ENCODE measurements at regions not wholly inside any gene's neighbourhood (a gene's known extent, or its start where the extent isn't known, plus 50 kb on each side); places are given as distances from the start of the nearest gene placed in this dataset.
A peak's percentile ranks its signal among the peaks of the same experiment; 100 is the strongest.

DNA sequence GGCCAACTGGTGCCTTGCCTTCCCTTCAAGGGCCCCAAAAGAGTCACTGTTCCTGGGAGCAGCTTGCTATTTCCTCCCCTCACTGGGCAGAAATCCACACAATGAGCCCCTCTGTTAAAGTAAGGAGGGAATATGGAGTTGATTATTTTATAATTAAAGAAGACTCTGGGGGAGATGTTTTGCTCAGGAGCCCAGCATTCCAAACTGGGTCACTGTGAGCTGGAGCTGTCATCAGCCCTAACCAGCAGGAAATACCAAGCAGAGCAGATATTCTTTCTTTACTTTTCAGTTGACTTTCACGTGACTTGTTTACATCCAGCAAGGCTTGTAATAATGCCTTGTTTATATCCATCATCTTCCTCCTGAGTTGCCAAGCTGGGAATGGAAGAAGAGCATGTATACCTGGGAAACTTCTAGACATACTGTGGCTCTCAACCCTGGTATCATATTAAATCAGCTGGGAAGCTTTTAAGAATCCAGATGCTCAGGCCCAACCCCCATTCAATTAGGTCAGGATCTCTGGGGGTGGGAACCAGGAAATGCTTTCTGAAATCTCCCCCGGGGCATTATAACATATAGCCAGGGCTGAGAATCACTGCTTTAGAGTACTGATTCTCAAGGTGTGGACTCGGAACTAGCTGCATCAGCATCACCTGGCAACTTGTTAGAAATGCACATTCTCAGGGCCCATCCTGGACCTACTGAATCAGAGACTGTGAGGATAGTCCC is 175.6 kb upstream of the MYLIP start:
- Histone ChIP-seq H3K27me3 (ENCODE audit: insufficient read depth) (no peaks in the 10 kb centered on the region), H3K79me2 (replicated peaks; ENCODE audit: insufficient read depth) (no peaks in the 10 kb centered on the region), H4K20me1 (replicated peaks; ENCODE audit: insufficient read depth) (no peaks in the 10 kb centered on the region), H3K9me2 (ENCODE audit: insufficient read depth) (peaks cover 3% of the 10 kb centered on the region; the same call in 1 of the 2 replicates), H3K4me2 (peak overlapping the region; percentile 63), H2AFZ (0 out of 2 replicates have a peak overlapping the region, but pooled peaks have one; percentile 29), H3K4me3 (no peak overlapping the region), H3K27ac (ENCODE audit: low read depth) (0 out of 2 replicates have a peak overlapping the region, but pooled peaks have one; percentile 34), H3F3A (replicated peaks; ENCODE audit: low read depth) (no peaks in the 10 kb centered on the region), H3K36me3 (ENCODE audit: insufficient read depth) (no peaks in the 10 kb centered on the region), H3K4me1 (ENCODE audit: insufficient read depth) (peaks cover 35% of the 10 kb centered on the region)
- H3K27ac Mint-ChIP-seq: no peak overlapping the region
- H3K36me3 Mint-ChIP-seq (ENCODE audit: low read depth): no peaks in the 10 kb centered on the region
- H3K4me1 Mint-ChIP-seq: peaks cover 49% of the 10 kb centered on the region
- no peaks in the 10 kb centered on the region for H3K27me3 Mint-ChIP-seq (ENCODE audit: insufficient read depth, low read depth, poor library complexity)
- no peak overlapping the region for H3K4me3 Mint-ChIP-seq
- DNase-seq (ENCODE audit: low spot score) (peak; percentile 21), ATAC-seq (no peak)
- TF ChIP-seq ZNF114 (CRISPR knock-in tag; IDR thresholded peaks at IDR 0.05) (no peak), NANOG (IDR thresholded peaks at IDR 0.05; ENCODE audit: borderline replicate concordance) (no peak), EZH2 (IDR thresholded peaks at IDR 0.05; ENCODE audit: low read depth, unreplicated experiment) (no peak), POLR2AphosphoS5 (IDR thresholded peaks at IDR 0.05; ENCODE audit: low read depth) (no peak), CREB1 (CRISPR knock-in tag; IDR thresholded peaks at IDR 0.05; ENCODE audit: low read depth) (no peak), ZNF331 (CRISPR knock-in tag; IDR thresholded peaks at IDR 0.05; ENCODE audit: low read depth) (no peak), STAT1 (IDR thresholded peaks at IDR 0.05; ENCODE audit: unreplicated experiment) (no peak), EZH2phosphoT487 (IDR thresholded peaks at IDR 0.05; ENCODE audit: unreplicated experiment) (no peak), JUNB (IDR thresholded peaks at IDR 0.05; ENCODE audit: unreplicated experiment) (no peak)
- TF ChIP-seq, protein P1, sequence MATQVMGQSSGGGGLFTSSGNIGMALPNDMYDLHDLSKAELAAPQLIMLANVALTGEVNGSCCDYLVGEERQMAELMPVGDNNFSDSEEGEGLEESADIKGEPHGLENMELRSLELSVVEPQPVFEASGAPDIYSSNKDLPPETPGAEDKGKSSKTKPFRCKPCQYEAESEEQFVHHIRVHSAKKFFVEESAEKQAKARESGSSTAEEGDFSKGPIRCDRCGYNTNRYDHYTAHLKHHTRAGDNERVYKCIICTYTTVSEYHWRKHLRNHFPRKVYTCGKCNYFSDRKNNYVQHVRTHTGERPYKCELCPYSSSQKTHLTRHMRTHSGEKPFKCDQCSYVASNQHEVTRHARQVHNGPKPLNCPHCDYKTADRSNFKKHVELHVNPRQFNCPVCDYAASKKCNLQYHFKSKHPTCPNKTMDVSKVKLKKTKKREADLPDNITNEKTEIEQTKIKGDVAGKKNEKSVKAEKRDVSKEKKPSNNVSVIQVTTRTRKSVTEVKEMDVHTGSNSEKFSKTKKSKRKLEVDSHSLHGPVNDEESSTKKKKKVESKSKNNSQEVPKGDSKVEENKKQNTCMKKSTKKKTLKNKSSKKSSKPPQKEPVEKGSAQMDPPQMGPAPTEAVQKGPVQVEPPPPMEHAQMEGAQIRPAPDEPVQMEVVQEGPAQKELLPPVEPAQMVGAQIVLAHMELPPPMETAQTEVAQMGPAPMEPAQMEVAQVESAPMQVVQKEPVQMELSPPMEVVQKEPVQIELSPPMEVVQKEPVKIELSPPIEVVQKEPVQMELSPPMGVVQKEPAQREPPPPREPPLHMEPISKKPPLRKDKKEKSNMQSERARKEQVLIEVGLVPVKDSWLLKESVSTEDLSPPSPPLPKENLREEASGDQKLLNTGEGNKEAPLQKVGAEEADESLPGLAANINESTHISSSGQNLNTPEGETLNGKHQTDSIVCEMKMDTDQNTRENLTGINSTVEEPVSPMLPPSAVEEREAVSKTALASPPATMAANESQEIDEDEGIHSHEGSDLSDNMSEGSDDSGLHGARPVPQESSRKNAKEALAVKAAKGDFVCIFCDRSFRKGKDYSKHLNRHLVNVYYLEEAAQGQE (IDR thresholded peaks at IDR 0.05; ENCODE audit: unreplicated experiment): no peak
- TF ChIP-seq, protein P2, sequence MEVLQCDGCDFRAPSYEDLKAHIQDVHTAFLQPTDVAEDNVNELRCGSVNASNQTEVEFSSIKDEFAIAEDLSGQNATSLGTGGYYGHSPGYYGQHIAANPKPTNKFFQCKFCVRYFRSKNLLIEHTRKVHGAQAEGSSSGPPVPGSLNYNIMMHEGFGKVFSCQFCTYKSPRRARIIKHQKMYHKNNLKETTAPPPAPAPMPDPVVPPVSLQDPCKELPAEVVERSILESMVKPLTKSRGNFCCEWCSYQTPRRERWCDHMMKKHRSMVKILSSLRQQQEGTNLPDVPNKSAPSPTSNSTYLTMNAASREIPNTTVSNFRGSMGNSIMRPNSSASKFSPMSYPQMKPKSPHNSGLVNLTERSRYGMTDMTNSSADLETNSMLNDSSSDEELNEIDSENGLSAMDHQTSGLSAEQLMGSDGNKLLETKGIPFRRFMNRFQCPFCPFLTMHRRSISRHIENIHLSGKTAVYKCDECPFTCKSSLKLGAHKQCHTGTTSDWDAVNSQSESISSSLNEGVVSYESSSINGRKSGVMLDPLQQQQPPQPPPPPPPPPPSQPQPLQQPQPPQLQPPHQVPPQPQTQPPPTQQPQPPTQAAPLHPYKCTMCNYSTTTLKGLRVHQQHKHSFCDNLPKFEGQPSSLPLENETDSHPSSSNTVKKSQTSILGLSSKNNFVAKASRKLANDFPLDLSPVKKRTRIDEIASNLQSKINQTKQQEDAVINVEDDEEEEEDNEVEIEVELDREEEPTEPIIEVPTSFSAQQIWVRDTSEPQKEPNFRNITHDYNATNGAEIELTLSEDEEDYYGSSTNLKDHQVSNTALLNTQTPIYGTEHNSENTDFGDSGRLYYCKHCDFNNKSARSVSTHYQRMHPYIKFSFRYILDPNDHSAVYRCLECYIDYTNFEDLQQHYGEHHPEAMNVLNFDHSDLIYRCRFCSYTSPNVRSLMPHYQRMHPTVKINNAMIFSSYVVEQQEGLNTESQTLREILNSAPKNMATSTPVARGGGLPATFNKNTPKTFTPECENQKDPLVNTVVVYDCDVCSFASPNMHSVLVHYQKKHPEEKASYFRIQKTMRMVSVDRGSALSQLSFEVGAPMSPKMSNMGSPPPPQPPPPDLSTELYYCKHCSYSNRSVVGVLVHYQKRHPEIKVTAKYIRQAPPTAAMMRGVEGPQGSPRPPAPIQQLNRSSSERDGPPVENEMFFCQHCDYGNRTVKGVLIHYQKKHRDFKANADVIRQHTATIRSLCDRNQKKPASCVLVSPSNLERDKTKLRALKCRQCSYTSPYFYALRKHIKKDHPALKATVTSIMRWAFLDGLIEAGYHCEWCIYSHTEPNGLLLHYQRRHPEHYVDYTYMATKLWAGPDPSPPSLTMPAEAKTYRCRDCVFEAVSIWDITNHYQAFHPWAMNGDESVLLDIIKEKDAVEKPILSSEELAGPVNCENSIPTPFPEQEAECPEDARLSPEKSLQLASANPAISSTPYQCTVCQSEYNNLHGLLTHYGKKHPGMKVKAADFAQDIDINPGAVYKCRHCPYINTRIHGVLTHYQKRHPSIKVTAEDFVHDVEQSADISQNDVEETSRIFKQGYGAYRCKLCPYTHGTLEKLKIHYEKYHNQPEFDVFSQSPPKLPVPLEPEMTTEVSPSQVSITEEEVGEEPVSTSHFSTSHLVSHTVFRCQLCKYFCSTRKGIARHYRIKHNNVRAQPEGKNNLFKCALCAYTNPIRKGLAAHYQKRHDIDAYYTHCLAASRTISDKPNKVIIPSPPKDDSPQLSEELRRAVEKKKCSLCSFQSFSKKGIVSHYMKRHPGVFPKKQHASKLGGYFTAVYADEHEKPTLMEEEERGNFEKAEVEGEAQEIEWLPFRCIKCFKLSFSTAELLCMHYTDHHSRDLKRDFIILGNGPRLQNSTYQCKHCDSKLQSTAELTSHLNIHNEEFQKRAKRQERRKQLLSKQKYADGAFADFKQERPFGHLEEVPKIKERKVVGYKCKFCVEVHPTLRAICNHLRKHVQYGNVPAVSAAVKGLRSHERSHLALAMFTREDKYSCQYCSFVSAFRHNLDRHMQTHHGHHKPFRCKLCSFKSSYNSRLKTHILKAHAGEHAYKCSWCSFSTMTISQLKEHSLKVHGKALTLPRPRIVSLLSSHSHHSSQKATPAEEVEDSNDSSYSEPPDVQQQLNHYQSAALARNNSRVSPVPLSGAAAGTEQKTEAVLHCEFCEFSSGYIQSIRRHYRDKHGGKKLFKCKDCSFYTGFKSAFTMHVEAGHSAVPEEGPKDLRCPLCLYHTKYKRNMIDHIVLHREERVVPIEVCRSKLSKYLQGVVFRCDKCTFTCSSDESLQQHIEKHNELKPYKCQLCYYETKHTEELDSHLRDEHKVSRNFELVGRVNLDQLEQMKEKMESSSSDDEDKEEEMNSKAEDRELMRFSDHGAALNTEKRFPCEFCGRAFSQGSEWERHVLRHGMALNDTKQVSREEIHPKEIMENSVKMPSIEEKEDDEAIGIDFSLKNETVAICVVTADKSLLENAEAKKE (CRISPR knock-in tag; IDR thresholded peaks at IDR 0.05): no peak
- TF ChIP-seq, protein P3, sequence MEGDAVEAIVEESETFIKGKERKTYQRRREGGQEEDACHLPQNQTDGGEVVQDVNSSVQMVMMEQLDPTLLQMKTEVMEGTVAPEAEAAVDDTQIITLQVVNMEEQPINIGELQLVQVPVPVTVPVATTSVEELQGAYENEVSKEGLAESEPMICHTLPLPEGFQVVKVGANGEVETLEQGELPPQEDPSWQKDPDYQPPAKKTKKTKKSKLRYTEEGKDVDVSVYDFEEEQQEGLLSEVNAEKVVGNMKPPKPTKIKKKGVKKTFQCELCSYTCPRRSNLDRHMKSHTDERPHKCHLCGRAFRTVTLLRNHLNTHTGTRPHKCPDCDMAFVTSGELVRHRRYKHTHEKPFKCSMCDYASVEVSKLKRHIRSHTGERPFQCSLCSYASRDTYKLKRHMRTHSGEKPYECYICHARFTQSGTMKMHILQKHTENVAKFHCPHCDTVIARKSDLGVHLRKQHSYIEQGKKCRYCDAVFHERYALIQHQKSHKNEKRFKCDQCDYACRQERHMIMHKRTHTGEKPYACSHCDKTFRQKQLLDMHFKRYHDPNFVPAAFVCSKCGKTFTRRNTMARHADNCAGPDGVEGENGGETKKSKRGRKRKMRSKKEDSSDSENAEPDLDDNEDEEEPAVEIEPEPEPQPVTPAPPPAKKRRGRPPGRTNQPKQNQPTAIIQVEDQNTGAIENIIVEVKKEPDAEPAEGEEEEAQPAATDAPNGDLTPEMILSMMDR (conservative IDR thresholded peaks at IDR 0.05; ENCODE audit: low read depth in 2 of 2): no peak
- TF ChIP-seq, protein P4, sequence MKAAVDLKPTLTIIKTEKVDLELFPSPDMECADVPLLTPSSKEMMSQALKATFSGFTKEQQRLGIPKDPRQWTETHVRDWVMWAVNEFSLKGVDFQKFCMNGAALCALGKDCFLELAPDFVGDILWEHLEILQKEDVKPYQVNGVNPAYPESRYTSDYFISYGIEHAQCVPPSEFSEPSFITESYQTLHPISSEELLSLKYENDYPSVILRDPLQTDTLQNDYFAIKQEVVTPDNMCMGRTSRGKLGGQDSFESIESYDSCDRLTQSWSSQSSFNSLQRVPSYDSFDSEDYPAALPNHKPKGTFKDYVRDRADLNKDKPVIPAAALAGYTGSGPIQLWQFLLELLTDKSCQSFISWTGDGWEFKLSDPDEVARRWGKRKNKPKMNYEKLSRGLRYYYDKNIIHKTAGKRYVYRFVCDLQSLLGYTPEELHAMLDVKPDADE (IDR thresholded peaks at IDR 0.05): no peak
- no peaks in the 10 kb centered on the region for H3K9me3 Mint-ChIP-seq
